Hematopoietic multipotent progenitor cell treated with erythropoietin and hydrocortisone succinate and interleukin-3 and kit ligand, for 15 days (in vitro differentiated cells): ENCODE measurements at regions not wholly inside any gene's neighbourhood (a gene's known extent, or its start where the extent isn't known, plus 50 kb on each side); places are given as distances from the start of the nearest gene placed in this dataset.
A peak's percentile ranks its signal among the peaks of the same experiment; 100 is the strongest.

Experiments
- DNase-seq: peaks from one replicate; pipeline ENCODE4 v3.0.0-alpha.2; 2015; ENCODE audit warnings: low spot score

DNA sequence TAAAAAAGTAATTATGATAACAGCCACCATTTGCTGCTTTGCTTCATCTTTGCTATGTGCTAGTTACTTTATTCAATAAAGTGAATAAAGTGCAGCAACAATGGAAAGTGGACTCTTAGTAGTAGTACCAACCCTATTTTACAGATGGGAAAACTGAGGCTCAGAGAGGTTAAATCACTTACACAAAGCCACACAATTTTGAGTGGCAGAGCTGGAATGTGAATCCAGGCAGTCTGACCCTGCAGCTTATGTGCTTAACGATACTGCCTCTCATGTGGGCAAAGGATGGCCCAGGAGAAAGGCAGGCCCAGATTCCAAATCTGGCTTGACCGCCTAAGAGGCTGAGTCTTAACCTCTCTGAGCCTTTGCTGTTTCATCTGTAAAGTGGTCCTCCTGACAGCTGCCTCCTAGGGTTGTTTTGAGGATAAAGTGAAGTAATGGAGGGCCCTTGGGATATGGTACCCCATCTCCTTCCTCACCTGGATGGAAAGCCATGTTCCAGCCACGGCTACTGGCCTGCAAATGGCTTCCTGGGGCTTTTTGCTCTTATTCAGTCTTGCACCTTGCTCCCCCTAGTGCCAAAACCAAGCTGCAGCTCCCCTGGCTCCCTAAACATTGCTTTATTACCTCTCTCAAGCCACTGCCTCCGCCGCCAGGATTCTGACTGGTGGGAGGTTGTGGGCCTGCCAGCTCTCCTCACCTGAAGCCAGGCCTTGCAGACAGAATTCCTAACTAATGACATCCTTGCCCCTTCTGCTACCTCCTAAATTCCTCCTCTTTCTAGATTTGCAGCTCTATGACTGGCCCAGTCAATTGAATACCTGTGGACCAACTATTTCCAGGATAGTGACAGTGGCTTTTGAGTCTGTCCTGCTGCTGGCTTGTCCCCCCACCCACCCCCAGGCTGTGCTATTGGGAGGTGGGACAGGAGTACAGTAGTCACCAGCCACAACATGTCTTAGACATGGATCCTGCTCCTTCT is 283.3 kb upstream of the PWP1 start:
- DNase-seq = no peak

- DNase-seq = peak; percentile 5
These were observed 280.6 kb upstream of the PWP1 start for GRCh38 chr12:107404981-107405380.

GRCh38 chr12:107405436-107405835 is 280.2 kb upstream of the PWP1 start:
- no peak for DNase-seq

DNA sequence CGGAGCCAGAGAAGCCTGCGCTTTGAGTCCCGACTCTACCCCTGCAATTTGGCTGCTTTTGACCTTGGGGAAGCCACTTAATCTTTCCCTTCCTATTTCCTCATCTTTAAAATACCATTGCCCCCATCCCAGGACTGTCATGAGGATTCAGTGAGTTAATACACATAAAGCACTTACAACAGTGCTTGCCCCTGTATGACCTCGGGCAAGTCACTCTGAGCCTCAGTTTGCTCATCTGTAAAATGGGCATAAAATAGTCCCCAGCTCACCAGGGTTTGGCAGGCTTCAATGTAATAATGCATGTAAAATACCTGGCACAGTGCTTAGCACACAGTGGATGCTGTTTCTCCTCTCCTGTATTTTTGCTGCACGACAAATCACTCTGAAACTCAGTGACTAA is 278.7 kb upstream of the PWP1 start:
- DNase-seq = no peak

- no peak for DNase-seq
These were observed 273.6 kb upstream of the PWP1 start for GRCh38 chr12:107411792-107412535.

GRCh38 chr12:107415071-107415470 is 270.5 kb upstream of the PWP1 start:
- DNase-seq = no peak

GRCh38 chr12:107415834-107416233 is 269.8 kb upstream of the PWP1 start:
- no peak for DNase-seq

- DNase-seq = no peak
These were observed 268.6 kb upstream of the PWP1 start for GRCh38 chr12:107417004-107417403.

- DNase-seq = no peak
These were observed 266.6 kb upstream of the PWP1 start for GRCh38 chr12:107418981-107419380.

DNA sequence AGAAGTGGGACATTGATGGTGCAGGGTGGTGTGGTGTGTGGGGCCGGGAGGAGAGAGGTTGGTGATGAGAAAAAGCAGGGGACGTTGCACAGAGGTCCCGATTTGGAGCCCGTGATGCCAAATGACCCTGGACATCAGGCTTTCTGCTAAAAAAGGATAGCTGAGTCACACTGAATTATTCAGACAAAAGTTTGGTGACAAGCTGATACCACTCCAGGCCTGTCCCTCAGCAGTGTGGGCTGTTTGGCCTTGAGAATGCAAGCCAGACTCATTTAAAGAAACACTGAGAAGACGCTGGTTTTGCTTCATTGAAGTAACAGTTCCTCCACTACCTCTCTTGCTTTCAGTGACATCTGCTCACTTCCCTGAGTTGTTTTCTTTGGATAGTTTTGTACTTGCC is 262.1 kb upstream of the PWP1 start:
- DNase-seq = no peak

GRCh38 chr12:107429006-107429705 is 256.4 kb upstream of the PWP1 start:
- no peak for DNase-seq

DNA sequence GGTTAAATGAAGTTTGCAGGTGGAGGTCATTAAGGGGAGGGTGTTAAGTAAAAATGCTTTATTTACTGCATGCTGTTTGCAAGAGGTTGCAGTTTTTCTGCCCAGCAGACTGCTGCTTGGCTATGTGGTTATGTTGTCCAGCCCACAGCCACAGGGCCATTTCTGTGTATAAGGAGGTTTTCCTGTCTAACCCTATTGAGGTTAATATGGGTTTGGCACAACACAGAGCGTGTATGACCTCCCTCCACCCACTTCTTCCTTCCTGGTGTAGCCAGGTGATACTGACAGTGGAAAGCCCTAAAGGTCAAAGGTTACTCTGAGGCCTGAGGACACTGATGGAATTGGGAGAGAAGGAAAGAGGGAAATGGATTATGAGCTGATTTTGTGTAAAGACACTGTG is 253.7 kb upstream of the PWP1 start:
- no peak for DNase-seq

DNA sequence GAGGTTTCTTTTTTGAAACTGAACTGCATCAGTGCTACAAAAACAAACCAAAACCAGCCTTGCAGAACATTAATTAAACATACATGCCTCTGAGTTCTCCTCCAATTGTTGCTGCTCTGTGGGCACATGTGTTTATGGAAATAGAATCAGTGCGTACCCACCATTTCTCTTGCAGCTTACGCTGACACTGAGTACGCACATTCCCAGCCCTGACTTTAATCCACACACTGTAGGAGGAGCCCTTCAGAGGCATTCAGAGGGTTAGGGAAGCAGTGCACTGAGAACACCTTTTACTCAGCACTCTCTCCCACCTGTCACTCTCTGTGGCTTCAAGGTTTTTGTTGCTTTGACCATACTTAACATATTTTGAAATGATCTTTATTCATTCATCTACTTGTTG is 250.5 kb upstream of the PWP1 start:
- DNase-seq = no peak

- DNase-seq = no peak
These were observed 250.1 kb upstream of the PWP1 start for GRCh38 chr12:107435520-107435919.

DNA sequence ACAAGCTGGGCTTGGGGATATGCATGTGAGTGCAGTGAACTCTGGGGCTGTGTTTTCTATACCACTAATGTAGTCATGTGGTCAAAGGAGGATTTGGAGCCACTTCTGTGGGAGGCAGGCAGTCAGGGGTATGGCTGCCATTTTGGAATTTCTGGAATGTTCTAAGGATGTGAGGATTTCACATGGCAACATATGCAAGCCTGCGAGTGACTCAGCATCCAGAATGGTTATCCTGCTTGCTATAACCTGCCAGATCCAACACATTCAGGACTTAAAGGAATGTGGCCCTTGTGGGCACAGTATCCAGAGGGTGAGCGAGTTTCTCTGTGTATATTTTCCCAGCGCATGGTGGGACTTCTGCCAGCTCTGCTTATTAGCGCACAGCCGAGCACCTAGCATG is 249.2 kb upstream of the PWP1 start:
- no peak for DNase-seq

- DNase-seq = no peak
These were observed 248.8 kb upstream of the PWP1 start for GRCh38 chr12:107436836-107437235.

DNA sequence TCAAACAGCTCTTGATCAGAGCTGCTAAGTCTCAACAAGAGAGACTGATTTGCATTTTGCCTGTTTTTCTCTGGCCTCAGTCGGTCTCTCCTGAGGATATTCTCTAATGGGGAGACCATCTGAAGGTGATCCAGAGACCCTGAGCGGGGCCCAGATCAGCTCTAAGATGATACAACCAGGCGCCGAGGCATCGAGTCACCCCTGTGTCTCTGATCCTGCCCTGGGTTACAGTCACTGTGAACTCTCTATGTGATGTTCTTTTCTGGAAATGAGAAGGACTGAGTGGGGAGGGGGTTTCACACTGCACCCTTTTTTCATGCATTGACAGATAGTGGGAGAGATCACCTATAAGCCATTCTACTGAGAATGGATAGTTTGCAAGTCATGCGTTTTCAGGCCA is 247.6 kb upstream of the PWP1 start:
- no peak for DNase-seq

GRCh38 chr12:107439026-107439738 is 246.4 kb upstream of the PWP1 start:
- DNase-seq = peak; percentile 27

DNA sequence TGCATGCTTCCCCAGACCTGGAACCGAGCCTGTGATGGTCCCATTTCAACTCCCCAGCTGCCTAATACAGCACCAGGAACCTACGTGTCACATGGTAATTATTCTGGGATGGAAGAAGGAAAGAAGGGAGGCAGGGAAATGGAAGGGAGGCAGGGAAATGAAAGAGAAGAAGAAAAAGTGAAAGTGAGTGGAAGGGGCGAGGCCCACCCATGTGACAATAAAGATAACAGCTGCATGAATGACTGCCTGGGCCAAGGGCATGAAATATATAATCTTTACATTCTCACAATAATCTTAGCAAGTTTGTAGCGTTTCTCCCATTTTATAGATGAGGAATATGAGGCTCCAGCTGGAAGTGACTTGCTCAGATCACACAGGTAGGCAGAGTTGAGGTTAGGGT is 245.0 kb upstream of the PWP1 start:
- DNase-seq = peak; percentile 37

DNA sequence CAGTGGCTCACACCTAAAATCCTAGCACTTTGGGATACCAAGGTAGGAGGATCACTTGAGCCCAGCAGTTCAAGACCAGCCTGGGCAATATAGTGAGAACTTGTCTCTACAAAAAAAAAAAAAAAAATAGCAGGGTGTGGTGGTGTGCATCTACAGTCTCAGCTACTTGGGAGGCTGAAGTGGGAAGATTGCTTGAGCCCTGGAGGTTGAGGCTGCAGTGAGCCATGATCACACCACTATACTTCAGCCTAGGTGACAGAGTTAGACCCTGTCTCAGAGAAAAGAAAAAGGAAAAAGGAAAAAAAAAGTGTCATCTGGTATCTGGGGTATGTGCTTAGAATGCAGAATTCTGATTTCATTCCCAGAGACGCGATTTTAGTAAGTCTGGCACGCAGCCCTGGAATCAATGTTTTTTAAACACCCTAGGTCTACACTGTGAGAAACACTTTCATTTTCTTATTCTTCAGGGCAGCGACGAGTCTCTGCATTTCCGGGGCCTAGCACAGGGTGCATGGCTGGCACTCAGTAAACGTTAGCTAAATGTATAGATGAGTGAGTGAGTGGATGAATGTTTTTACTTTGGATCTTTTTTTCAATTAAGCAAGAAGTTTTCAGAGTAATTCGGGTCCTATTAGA is 243.8 kb upstream of the PWP1 start:
- no peak for DNase-seq

GRCh38 chr12:107442326-107442987 is 243.1 kb upstream of the PWP1 start:
- no peak for DNase-seq
